ENCODE measurements at regions not wholly inside any gene's neighbourhood (a gene's known extent, or its start where the extent isn't known, plus 50 kb on each side); places are given as distances from the start of the nearest gene placed in this dataset.
A peak's percentile ranks its signal among the peaks of the same experiment; 100 is the strongest.
"Not testable (repeated sequence)": the region's sequence is repeated elsewhere in the genome, so short reads cannot be mapped to it uniquely, and the experiment has no call there.

DNA sequence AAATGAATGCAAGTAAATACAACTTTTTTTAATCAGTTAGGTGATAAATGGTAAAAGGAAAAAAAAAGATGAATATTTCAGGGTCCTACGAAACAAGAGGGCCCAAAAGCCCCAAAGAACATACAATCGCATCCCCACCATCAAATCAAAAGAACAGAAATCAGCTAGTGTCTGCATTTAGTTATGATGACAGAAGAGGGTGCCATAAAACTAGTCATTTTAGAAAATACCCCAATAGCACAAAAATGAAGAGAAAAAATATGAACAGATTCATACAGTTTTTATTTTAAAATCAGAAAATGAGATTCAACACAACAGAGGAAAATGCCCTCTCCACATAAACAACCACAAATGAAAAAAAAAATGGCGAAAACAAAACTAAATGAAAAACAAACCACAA lies 905.5 kb downstream of the REEP3 start:
- Mint-ChIP-seq H3K27me3 (ENCODE audit: insufficient read depth, unreplicated experiment) (no peaks in the 10 kb centered on the region), H3K4me3 (ENCODE audit: unreplicated experiment) (no peak overlapping the region), H3K27ac (ENCODE audit: low read depth, unreplicated experiment) (no peak overlapping the region), H3K9me3 (ENCODE audit: unreplicated experiment) (no peaks in the 10 kb centered on the region), H3K4me1 (ENCODE audit: insufficient read depth, unreplicated experiment) (no peaks in the 10 kb centered on the region), H3K36me3 (ENCODE audit: insufficient read depth, unreplicated experiment) (no peaks in the 10 kb centered on the region)
- intact Hi-C loops (cut with micrococcal nuclease) = no loop called here
- ChIA-PET CTCF (no interaction called here), POLR2A (no interaction called here)
- TF ChIP-seq, protein P1, sequence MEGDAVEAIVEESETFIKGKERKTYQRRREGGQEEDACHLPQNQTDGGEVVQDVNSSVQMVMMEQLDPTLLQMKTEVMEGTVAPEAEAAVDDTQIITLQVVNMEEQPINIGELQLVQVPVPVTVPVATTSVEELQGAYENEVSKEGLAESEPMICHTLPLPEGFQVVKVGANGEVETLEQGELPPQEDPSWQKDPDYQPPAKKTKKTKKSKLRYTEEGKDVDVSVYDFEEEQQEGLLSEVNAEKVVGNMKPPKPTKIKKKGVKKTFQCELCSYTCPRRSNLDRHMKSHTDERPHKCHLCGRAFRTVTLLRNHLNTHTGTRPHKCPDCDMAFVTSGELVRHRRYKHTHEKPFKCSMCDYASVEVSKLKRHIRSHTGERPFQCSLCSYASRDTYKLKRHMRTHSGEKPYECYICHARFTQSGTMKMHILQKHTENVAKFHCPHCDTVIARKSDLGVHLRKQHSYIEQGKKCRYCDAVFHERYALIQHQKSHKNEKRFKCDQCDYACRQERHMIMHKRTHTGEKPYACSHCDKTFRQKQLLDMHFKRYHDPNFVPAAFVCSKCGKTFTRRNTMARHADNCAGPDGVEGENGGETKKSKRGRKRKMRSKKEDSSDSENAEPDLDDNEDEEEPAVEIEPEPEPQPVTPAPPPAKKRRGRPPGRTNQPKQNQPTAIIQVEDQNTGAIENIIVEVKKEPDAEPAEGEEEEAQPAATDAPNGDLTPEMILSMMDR (IDR thresholded peaks at IDR 0.05; ENCODE audit: unreplicated experiment) = no peak
- no TSS peak for BruUV-seq (replicated peaks)
- no peak for DNase-seq (ENCODE audit: unreplicated experiment)

DNA sequence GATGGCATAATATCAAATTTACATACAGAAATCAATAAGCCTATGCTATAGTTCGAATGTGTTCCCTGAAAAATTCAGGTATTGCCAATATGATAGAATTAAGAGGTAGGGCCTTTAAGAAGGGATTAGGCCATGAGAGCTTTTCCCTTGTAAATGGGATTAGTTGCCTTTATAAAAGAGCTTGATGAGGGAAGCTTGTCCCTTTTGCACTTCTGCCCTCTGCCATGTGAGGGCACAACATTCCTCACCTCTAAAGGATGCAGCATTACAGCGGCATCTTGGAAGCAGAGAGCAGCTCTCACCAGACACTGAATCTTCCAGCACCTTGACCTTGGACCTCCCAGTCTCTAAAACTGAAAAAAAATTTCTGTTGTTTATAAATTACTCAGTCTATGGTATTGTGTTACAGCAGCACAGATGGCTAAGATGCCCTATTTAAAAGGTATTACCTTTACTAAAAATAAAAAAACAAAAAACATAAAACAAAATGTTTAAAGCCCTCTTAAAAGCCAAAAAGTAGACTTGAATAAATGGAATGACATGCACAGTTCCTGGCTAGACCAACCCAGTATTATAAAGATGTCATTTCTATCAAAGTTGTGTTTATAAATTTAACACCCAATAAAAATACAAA lies 909.6 kb downstream of the REEP3 start:
- no peaks in the 10 kb centered on the region for H3K36me3 Mint-ChIP-seq (ENCODE audit: insufficient read depth, unreplicated experiment)
- BruUV-seq (replicated peaks) = no TSS peak
- POLR2A ChIA-PET = no interaction called here

DNA sequence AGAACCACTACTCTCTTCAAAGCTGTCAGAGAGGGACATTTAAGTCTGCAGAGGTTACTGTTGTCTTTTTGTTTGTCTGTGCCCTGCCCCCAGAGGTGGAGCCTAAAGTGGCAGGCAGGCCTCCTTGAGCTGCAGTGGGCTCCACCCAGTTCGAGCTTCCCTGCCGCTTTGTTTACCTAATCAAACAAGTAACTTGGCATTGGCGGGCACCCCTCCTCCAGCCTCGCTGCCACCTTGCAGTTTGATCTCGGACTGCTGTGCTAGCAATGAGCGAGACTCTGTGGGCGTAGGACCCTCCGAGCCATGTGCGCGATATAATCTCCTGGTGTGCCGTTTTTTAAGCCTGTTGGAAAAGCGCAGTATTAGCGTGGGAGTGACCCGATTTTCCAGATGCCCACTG lies 920.7 kb downstream of the REEP3 start:
- POLR2A ChIA-PET; H3K36me3 Mint-ChIP-seq (ENCODE audit: insufficient read depth, unreplicated experiment); intact Hi-C loops (cut with micrococcal nuclease); BruUV-seq (replicated peaks); DNase-seq (ENCODE audit: unreplicated experiment); H3K4me3 Mint-ChIP-seq (ENCODE audit: unreplicated experiment); H3K27me3 Mint-ChIP-seq (ENCODE audit: insufficient read depth, unreplicated experiment); H3K4me1 Mint-ChIP-seq (ENCODE audit: insufficient read depth, unreplicated experiment); H3K27ac Mint-ChIP-seq (ENCODE audit: low read depth, unreplicated experiment): not testable (repeated sequence)
- CTCF ChIA-PET = interaction anchor here (1.3 kb wide), 1 partner anchor 12 kb away, joined by 7 read pairs; no protein-coding TSS in a partner anchor
- peaks cover 13% of the 10 kb centered on the region for H3K9me3 Mint-ChIP-seq (ENCODE audit: unreplicated experiment)

More for the DNA sequence above, 909.6 kb downstream of the REEP3 start:
- H3K9me3 Mint-ChIP-seq (ENCODE audit: unreplicated experiment) = no peaks in the 10 kb centered on the region
- H3K4me3 Mint-ChIP-seq (ENCODE audit: unreplicated experiment) = no peak overlapping the region
- DNase-seq (ENCODE audit: unreplicated experiment) = peak; percentile 64
- H3K27ac Mint-ChIP-seq (ENCODE audit: low read depth, unreplicated experiment) = no peak overlapping the region
- intact Hi-C loops (cut with micrococcal nuclease) = no loop called here
- H3K4me1 Mint-ChIP-seq (ENCODE audit: insufficient read depth, unreplicated experiment) = no peaks in the 10 kb centered on the region
- CTCF ChIA-PET = interaction anchor here (0.5 to 1.3 kb wide), 7 partner anchors 11 to 1742 kb away, joined by 3 to 7 read pairs (median 3); no protein-coding TSS in a partner anchor
- TF ChIP-seq, protein P1 (IDR thresholded peaks at IDR 0.05; ENCODE audit: unreplicated experiment) = peak; percentile 46
- H3K27me3 Mint-ChIP-seq (ENCODE audit: insufficient read depth, unreplicated experiment) = no peaks in the 10 kb centered on the region

DNA sequence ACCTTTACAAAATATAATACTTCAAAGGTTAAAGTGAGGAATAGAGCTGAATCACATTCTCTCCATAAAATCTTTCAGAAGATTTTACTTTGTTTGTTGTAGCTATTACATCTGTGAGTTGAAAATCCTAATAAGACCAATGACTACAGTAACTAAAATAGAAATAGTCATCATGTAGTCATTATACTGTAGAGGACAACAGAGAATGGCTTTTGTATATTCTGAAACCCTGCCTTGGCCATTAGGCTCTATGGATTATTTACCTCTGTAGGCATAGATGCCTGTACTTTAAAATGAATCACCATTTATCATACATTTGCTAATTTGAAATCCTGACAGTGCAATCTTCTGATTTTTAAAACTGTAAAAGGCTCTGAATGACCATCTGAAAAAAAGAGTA lies 923.0 kb downstream of the REEP3 start:
- POLR2A ChIA-PET = no interaction called here

More for the DNA sequence above, 923.0 kb downstream of the REEP3 start:
- TF ChIP-seq, protein P1 (IDR thresholded peaks at IDR 0.05; ENCODE audit: unreplicated experiment) = no peak
- BruUV-seq (replicated peaks) = no TSS peak
- intact Hi-C loops (cut with micrococcal nuclease) = no loop called here
- Mint-ChIP-seq H3K27ac (ENCODE audit: low read depth, unreplicated experiment) (no peak overlapping the region), H3K4me3 (ENCODE audit: unreplicated experiment) (no peak overlapping the region), H3K36me3 (ENCODE audit: insufficient read depth, unreplicated experiment) (no peaks in the 10 kb centered on the region), H3K27me3 (ENCODE audit: insufficient read depth, unreplicated experiment) (no peaks in the 10 kb centered on the region), H3K4me1 (ENCODE audit: insufficient read depth, unreplicated experiment) (no peaks in the 10 kb centered on the region), H3K9me3 (ENCODE audit: unreplicated experiment) (peaks cover 11% of the 10 kb centered on the region)
- CTCF ChIA-PET = no interaction called here
- DNase-seq (ENCODE audit: unreplicated experiment) = no peak

All from MCF 10A (cell line).